ENCODE measurements at regions not wholly inside any gene's neighbourhood (a gene's known extent, or its start where the extent isn't known, plus 50 kb on each side); places are given as distances from the start of the nearest gene placed in this dataset.
A peak's percentile ranks its signal among the peaks of the same experiment; 100 is the strongest.
"Not testable (repeated sequence)": the region's sequence is repeated elsewhere in the genome, so short reads cannot be mapped to it uniquely, and the experiment has no call there.

DNA sequence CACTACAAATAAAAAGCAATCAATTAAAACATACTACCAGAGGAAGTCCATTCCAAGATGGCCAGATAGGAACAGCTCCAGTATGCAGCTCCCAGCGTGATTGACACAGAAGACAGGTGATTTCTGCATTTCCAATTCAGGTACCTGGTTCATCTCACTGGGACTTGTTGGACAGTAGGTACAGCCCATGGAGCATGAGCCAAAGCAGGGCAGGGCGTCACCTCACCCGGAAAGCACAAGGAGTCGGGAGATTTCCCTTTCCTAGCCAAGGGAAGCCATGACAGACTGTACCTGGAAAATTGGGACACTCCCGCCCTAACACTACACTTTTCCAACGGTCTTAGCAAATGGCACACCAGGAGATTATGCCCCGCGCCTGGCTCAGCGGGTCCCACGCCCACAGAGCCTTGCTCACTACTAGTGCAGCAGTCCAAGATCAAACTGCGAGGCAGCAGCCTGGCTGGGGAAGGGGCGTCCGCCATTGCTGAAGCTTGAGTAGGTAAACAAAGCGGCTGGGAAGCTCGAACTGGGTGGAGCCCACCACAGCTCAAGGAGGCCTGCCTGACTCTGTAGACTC, 106.0 kb downstream of the BUD13 start:
- DNase-seq (ENCODE audit: low read depth) = not testable (repeated sequence)

DNA sequence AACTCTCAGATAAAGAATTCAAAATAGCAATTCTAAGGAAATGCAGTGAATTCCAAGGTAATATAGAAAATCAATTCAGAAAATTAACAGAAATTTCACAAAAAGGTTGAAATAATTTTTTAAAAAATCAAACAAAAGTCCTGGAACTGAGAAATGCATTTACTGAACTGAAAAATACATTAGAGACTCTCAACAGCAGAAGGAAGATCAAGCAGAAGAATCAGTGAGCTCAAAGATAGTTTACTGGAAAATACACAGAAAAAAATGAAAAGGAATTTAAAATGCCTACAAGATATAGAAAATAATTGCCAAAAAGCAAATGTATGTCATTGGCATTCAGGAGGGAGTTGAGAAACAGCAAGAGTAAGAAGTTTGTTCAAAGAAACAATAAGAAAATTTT, 107.3 kb downstream of the BUD13 start:
- no peak for DNase-seq (ENCODE audit: low read depth)

DNA sequence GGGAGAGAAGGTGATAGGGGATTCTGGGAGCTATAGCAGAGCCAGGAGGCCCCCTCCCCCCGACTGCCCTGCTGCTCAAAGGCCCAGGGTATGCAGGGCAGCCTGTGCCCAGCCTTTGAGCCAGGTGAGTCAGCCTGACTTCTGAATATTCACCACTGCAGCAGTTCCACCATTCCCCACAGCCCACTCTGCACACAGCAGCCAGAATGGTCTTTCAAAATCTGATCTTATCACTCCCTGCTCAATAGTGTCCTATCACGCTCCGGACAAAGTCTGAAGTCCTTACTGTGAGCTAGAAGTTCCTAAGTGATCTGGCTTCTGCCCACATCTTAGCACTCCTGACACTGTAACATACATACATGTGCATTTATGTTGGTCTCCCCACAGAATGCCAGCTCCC, 111.7 kb downstream of the BUD13 start:
- no peak for DNase-seq (ENCODE audit: low read depth)

- no peak for DNase-seq (ENCODE audit: low read depth)
Observed at GRCh38 chr11:116660011-116660410, 112.8 kb downstream of the BUD13 start.

GRCh38 chr11:116658876-116659535, 113.8 kb downstream of the BUD13 start:
- no peak for DNase-seq (ENCODE audit: low read depth)

GRCh38 chr11:116657842-116658825, 114.7 kb downstream of the BUD13 start:
- peak; percentile 14 for DNase-seq (ENCODE audit: low read depth)

GRCh38 chr11:116656011-116656410, 116.8 kb downstream of the BUD13 start:
- DNase-seq (ENCODE audit: low read depth) = no peak

GRCh38 chr11:116654526-116654925, 118.3 kb downstream of the BUD13 start:
- no peak for DNase-seq (ENCODE audit: low read depth)

DNA sequence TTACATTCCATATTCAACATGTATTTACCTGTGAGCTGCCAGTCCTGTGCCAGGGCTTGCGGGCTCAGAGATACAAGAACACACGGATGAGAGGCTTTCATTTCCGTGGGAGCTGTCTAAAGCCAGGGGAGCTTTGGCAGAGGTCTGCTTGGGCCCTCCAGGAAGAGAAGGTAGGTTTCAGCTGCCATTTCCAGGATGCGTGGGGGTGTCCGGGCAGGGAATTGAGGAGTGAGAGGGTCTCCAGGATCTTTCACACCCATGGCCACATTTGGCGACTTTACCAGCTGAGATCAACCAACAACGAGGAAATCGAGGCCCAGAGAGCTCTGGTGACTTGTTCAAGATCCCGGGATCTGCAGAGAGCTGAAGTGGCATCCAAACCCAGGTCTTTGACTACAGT, 119.6 kb downstream of the BUD13 start:
- DNase-seq (ENCODE audit: low read depth) = no peak

GRCh38 chr11:116651737-116652237, 121.0 kb downstream of the BUD13 start:
- DNase-seq (ENCODE audit: low read depth) = no peak

- DNase-seq (ENCODE audit: low read depth) = peak; percentile 69
Observed at GRCh38 chr11:116651098-116651736, 121.6 kb downstream of the BUD13 start.

GRCh38 chr11:116650052-116650451, 122.7 kb downstream of the BUD13 start:
- no peak for DNase-seq (ENCODE audit: low read depth)

- DNase-seq (ENCODE audit: low read depth) = no peak
Observed at GRCh38 chr11:116649268-116649667, 123.5 kb downstream of the BUD13 start.

DNA sequence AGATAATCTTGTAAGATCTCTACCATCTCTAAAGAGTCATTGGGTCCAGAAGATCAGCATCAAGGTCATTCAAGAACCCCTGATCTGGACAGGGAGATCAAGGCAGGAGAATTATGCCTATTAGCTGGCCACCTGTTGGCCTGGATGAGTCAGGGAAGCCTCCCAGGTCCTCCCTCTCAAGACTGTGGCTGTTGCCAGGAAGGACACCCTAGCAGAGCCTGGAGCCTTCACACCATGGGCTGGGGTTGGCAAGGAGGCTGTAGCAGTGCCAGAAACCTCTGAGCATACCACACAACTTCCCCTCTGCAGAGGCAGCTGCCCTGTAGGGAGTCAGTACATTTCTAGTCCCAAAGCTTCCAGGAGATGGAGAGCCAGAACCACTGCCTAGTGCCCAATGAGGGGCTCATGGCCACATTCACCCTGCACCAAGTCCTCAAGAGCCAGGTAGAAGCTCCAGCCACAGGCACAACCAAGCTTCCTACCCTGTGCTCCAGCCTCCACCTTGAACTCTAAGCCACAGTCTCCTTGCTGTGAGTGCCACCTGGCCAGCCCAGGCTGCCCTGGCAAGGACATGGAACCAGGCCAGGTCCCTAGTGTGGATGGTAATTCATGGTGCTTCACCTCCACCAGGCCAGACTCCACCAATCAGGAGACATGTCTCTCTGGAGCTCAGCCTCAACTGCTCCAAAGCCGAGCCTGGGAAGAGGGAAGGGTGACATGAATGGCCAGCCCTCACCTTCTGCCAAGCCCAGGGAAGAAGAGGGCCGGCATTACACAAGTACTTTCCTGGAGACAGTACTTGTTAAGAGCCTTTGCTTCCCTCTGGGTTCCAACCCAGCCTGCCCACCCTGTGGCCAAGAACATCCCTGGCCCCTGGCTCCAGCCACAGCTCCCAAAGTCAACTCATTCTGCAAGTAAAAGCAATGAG, 124.3 kb downstream of the BUD13 start:
- no peak for DNase-seq (ENCODE audit: low read depth)

DNA sequence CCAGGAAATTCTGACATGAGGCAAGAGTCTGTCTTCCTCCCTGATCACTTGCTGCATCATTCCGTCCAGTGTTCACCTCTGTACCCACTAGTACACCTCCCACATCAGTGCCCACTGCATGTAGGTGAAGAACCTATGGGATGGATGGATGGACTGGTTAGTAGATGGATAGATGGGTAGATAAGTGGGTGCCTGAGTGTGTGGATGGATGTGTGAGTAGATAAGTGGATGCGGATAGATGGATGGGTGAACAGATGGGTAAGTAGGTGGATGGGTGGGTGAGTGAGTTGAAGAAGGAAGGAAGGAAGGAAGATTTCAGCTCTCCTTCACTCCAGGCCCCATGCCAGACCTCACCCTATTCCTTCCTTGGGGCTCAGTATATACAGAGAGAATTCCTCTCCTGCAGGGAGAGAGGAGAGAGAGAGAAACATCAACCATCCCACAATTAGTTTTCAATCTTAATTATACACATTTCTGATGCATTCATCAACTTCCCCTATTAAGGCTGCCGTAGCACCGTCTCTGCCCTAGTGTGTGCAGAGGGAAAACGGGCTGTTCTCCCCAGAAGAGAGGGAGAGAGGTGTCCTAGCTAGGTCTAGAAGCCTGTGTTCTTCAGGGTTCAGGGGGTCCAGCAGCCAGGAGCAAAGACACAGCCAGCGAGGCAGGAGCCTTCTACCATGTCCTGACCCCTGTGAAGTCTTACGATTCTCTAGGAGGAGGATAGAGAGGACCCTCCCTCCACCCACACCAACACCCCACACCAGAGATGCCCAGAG, 125.3 kb downstream of the BUD13 start:
- no peak for DNase-seq (ENCODE audit: low read depth)

DNA sequence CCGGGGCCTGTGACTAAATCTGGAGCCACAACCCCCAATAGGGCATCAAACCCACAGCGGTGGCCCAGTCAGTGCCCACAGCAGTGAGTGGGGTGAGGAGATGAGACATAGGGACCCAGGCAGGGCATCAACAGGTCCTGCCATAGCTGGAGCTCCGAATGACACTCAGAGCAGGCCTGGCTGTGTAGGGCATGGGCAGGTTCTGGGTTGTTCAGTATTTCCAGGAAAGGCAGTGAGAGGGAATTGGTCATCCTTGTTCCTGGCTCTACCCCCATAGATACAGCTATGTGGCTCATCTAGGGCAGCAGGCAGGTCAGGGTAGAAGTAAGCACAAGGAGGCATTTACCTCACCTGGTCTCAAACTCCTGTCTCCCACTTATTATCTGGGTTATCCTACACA, 126.6 kb downstream of the BUD13 start:
- DNase-seq (ENCODE audit: low read depth) = no peak

- no peak for DNase-seq (ENCODE audit: low read depth)
Observed at GRCh38 chr11:116644941-116645305, 127.9 kb downstream of the BUD13 start.

DNA sequence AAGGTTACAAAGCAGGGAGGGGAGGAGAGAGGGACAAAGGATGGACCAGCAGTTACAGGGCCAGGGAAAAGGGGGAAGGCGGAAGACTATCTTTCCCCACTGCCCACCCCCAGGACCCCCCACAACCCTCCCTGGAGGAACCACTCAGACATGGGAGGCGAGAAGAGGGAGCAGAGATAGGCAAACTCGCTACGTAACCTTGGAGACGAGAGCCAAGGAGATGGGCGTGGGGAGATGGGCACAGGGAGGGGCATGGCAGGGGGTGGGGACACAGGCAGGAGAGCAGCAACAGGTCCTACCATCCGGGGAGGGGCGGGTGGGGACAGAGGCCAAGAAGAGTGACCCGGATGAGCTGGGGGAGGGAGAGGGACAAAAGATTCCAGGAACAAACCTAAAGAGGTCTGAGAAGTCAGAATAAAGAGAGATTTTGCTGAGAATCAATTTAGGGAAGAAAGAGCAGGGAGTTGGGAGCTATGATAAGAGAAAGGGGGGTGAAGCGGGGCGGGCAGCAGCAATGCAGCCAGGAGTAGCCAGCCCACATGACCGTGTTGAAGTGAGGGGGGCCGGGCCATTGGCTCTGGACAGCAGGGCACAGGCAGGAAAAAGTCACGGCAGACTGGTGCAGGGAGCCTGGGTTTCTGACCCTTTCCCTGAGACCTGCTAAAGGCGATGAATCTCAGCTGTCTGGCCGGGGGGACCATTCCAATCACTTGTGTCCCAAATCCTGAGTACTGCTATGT, 128.4 kb downstream of the BUD13 start:
- DNase-seq (ENCODE audit: low read depth) = no peak

GRCh38 chr11:116643521-116643920, 129.3 kb downstream of the BUD13 start:
- DNase-seq (ENCODE audit: low read depth) = no peak

GRCh38 chr11:116642902-116643301, 129.9 kb downstream of the BUD13 start:
- no peak for DNase-seq (ENCODE audit: low read depth)
